Osteoblast (primary cell): ENCODE measurements at regions not wholly inside any gene's neighbourhood (a gene's known extent, or its start where the extent isn't known, plus 50 kb on each side); places are given as distances from the start of the nearest gene placed in this dataset.

ENCODE experiments used
- DNase-seq: peaks from one replicate; pipeline ENCODE4 v3.0.0; 2011; ENCODE audit warnings: low spot score, mixed read lengths; ENCODE audit not compliant: insufficient read length; ENCODE audit errors: missing footprints
- H2AFZ ChIP-seq: 2 replicates; pipeline ENCODE4 v1.6.0; 2011; ENCODE audit warnings: mild to moderate bottlenecking, low read length
- H3K27ac ChIP-seq: 2 replicates; pipeline ENCODE4 v1.5.1; 2011; ENCODE audit warnings: mild to moderate bottlenecking, low read depth, low read length, moderate library complexity
- H3K27me3 ChIP-seq: 2 replicates; pipeline ENCODE4 v1.6.0; 2012; ENCODE audit warnings: mild to moderate bottlenecking, control low read depth, inconsistent platforms, low read length, moderate library complexity; ENCODE audit not compliant: insufficient read depth
- H3K36me3 ChIP-seq: 2 replicates; pipeline ENCODE4 v1.5.1; 2011; ENCODE audit warnings: mild to moderate bottlenecking, low read length, control low read depth, moderate library complexity; ENCODE audit not compliant: insufficient read depth
- H3K4me1 ChIP-seq: 2 replicates; pipeline ENCODE4 v1.5.1; 2011; ENCODE audit warnings: mild to moderate bottlenecking, low read length, control low read depth, moderate library complexity; ENCODE audit not compliant: insufficient read depth
- H3K4me2 ChIP-seq: 2 replicates; pipeline ENCODE4 v1.6.0; 2011; ENCODE audit warnings: mild to moderate bottlenecking, low read length; ENCODE audit not compliant: insufficient read depth
- H3K4me3 ChIP-seq: fragments of 200-600 bp; sonication (generic); 3 replicates; pipeline ENCODE4 v1.5.1; 2012; ENCODE audit warnings: mild to moderate bottlenecking, low read length, inconsistent platforms; ENCODE audit not compliant: insufficient read depth
- H3K79me2 ChIP-seq: 2 replicates; pipeline ENCODE4 v1.6.0; 2012; ENCODE audit warnings: mild to moderate bottlenecking, low read length, control low read depth, inconsistent platforms; ENCODE audit not compliant: insufficient read depth
- H3K9me3 ChIP-seq: 2 replicates; pipeline ENCODE4 v1.5.1; 2011; ENCODE audit warnings: low read depth, low read length, control low read depth
- H4K20me1 ChIP-seq: 2 replicates; pipeline ENCODE4 v1.6.0; 2012; ENCODE audit warnings: mild to moderate bottlenecking, low read length, control low read depth; ENCODE audit not compliant: insufficient read depth
- TF ChIP-seq, protein P1 (sequence below): IDR thresholded peaks from 2 replicates; pipeline ENCODE4 v1.5.1; 2011; ENCODE audit warnings: mild to moderate bottlenecking, low read depth, low read length, moderate library complexity; ENCODE audit errors: extremely low read depth

DNA sequence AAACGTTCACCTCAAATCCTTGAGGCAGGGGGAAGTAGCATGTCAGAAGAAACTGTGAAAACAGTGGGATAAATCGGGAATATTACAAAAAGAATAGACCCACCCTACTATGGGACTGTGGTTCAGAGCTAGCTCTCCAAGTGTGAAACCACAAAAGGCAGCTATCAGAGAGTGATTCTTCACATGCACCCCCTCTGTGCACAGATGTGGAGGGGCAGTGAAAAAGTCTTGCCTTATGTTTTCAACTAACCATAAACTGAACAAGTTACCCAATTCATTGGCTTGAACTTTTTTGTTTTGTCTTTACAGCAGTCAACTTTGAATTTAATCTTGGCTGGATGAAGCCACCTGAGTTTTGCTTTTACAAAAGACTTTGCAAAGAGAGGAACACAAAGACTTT is 98.8 kb upstream of the NR4A3 start:
- Histone ChIP-seq H3K79me2 (no peaks in the 10 kb centered on the region), H3K27me3 (no peaks in the 10 kb centered on the region), H3K9me3 (no peaks in the 10 kb centered on the region), H3K27ac (no peak overlapping the region), H3K4me3 (no peak overlapping the region), H3K4me1 (peaks cover 5% of the 10 kb centered on the region), H3K4me2 (no peak overlapping the region), H3K36me3 (no peaks in the 10 kb centered on the region), H4K20me1 (no peaks in the 10 kb centered on the region), H2AFZ (no peak overlapping the region)
- DNase-seq, result no peak
- TF ChIP-seq, protein P1, sequence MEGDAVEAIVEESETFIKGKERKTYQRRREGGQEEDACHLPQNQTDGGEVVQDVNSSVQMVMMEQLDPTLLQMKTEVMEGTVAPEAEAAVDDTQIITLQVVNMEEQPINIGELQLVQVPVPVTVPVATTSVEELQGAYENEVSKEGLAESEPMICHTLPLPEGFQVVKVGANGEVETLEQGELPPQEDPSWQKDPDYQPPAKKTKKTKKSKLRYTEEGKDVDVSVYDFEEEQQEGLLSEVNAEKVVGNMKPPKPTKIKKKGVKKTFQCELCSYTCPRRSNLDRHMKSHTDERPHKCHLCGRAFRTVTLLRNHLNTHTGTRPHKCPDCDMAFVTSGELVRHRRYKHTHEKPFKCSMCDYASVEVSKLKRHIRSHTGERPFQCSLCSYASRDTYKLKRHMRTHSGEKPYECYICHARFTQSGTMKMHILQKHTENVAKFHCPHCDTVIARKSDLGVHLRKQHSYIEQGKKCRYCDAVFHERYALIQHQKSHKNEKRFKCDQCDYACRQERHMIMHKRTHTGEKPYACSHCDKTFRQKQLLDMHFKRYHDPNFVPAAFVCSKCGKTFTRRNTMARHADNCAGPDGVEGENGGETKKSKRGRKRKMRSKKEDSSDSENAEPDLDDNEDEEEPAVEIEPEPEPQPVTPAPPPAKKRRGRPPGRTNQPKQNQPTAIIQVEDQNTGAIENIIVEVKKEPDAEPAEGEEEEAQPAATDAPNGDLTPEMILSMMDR, result no peak

DNA sequence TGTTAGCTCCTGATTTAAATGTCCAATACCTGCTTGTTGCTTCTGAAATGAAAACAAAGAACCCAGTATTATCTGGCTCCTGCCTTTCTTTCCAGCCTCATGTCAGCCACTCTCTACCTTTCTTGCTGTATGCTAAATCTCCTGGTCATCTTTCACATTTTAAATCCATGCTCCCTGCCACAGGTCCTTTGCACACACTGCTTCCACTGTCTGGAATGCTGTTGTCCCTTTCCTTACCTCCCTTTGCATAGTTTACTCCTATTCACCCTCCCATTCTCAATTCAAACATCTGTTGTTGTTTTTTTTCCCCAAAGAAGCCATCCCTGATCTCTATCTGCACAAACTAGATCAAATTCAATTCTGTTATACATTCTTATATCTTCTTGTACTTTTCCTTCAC is 97.0 kb upstream of the NR4A3 start:
- H3K27ac ChIP-seq, result no peak overlapping the region
- no peak overlapping the region for H3K4me3 ChIP-seq
- H4K20me1 ChIP-seq, result no peaks in the 10 kb centered on the region
- H3K4me1 ChIP-seq, result peaks cover 5% of the 10 kb centered on the region
- no peaks in the 10 kb centered on the region for H3K36me3 ChIP-seq
- no peak overlapping the region for H3K4me2 ChIP-seq
- no peak for DNase-seq
- H2AFZ ChIP-seq, result no peak overlapping the region
- TF ChIP-seq, protein P1, result no peak
- no peaks in the 10 kb centered on the region for H3K79me2 ChIP-seq
- H3K27me3 ChIP-seq, result no peaks in the 10 kb centered on the region
- H3K9me3 ChIP-seq, result no peaks in the 10 kb centered on the region

DNA sequence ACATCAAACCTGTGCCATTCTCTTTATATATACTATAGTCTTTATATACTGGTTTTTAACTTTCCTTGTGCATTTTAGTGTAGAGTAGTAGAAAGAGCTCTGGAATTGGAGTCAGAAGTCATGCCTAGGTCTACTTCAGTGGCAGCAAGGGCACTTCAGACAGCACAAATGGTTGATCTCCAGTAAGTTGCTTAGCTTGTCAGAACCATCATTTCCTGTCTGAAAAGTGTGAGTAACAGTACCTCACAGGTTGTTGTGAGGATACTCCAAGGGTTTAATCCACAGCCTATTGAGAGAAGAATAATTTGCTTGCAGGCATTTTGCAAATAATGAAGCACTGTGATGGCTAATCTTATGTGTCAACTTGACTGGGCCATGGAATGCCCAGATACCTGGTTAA is 95.8 kb upstream of the NR4A3 start:
- no peaks in the 10 kb centered on the region for H3K36me3 ChIP-seq
- no peaks in the 10 kb centered on the region for H3K4me1 ChIP-seq
- no peak overlapping the region for H3K27ac ChIP-seq
- H3K79me2 ChIP-seq, result no peaks in the 10 kb centered on the region
- no peaks in the 10 kb centered on the region for H3K27me3 ChIP-seq
- H3K4me2 ChIP-seq, result no peak overlapping the region
- no peak overlapping the region for H3K4me3 ChIP-seq
- TF ChIP-seq, protein P1, result no peak
- no peak overlapping the region for H2AFZ ChIP-seq
- H3K9me3 ChIP-seq, result no peaks in the 10 kb centered on the region
- DNase-seq, result no peak
- no peaks in the 10 kb centered on the region for H4K20me1 ChIP-seq

DNA sequence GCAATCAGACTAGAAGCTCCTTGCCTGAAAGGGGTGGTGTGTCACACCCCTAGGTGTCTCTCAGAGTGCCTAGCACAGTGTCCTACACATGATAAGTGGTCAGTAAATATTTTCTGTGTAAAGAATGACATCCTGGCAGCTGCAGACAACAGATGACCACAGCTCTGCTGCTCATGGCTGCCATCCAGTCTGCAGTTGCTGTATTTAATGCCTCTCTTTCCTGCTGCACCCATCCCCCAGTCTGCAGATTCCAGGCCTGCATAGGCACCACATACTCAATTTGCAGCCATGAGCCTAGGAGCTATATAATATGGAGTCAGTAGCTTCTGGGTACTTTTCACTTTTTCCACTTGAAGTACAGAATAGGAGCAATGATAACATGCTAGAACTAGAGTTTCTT is 94.9 kb upstream of the NR4A3 start:
- Histone ChIP-seq H3K4me1 (no peaks in the 10 kb centered on the region), H3K4me3 (no peak overlapping the region), H3K9me3 (no peaks in the 10 kb centered on the region), H3K27ac (no peak overlapping the region), H3K36me3 (no peaks in the 10 kb centered on the region), H4K20me1 (no peaks in the 10 kb centered on the region), H2AFZ (no peak overlapping the region), H3K79me2 (no peaks in the 10 kb centered on the region), H3K27me3 (no peaks in the 10 kb centered on the region), H3K4me2 (no peak overlapping the region)
- TF ChIP-seq, protein P1, result no peak
- DNase-seq, result no peak
